COLO829 (cell line): ENCODE measurements at regions not wholly inside any gene's neighbourhood (a gene's known extent, or its start where the extent isn't known, plus 50 kb on each side); places are given as distances from the start of the nearest gene placed in this dataset.
"Not testable (repeated sequence)": the region's sequence is repeated elsewhere in the genome, so short reads cannot be mapped to it uniquely, and the experiment has no call there.

Source experiments
- DNase-seq: peaks from one replicate; pipeline ENCODE4 v3.0.0; 2012; ENCODE audit warnings: low spot score

- DNase-seq = no peak
Observed at GRCh38 chr16:86075839-86076440, 177.0 kb downstream of the IRF8 start.

GRCh38 chr16:86076606-86077005, 177.6 kb downstream of the IRF8 start:
- DNase-seq = no peak

GRCh38 chr16:86077243-86077940, 178.4 kb downstream of the IRF8 start:
- DNase-seq = no peak

GRCh38 chr16:86078121-86078600, 179.2 kb downstream of the IRF8 start:
- DNase-seq = no peak

GRCh38 chr16:86078711-86079110, 179.7 kb downstream of the IRF8 start:
- not testable (repeated sequence) for DNase-seq

GRCh38 chr16:86079255-86079885, 180.4 kb downstream of the IRF8 start:
- no peak for DNase-seq

GRCh38 chr16:86080131-86080875, 181.3 kb downstream of the IRF8 start:
- no peak for DNase-seq

- DNase-seq = no peak
Observed at GRCh38 chr16:86080982-86081381, 182.0 kb downstream of the IRF8 start.

GRCh38 chr16:86082418-86083030, 183.6 kb downstream of the IRF8 start:
- no peak for DNase-seq

GRCh38 chr16:86083382-86084002, 184.5 kb downstream of the IRF8 start:
- no peak for DNase-seq

- no peak for DNase-seq
Observed at GRCh38 chr16:86085161-86085611, 186.2 kb downstream of the IRF8 start.

GRCh38 chr16:86085795-86086194, 186.8 kb downstream of the IRF8 start:
- no peak for DNase-seq

GRCh38 chr16:86086471-86086870, 187.5 kb downstream of the IRF8 start:
- no peak for DNase-seq

GRCh38 chr16:86087011-86087895, 188.3 kb downstream of the IRF8 start:
- DNase-seq = no peak

GRCh38 chr16:86087896-86088230, 188.9 kb downstream of the IRF8 start:
- no peak for DNase-seq

GRCh38 chr16:86088287-86088686, 189.3 kb downstream of the IRF8 start:
- no peak for DNase-seq

GRCh38 chr16:86088816-86089215, 189.9 kb downstream of the IRF8 start:
- no peak for DNase-seq

- DNase-seq = no peak
Observed at GRCh38 chr16:86089334-86089900, 190.5 kb downstream of the IRF8 start.

- no peak for DNase-seq
Observed at GRCh38 chr16:86089991-86090390, 191.0 kb downstream of the IRF8 start.

GRCh38 chr16:86090461-86091170, 191.7 kb downstream of the IRF8 start:
- no peak for DNase-seq
